Colonic mucosa (tissue), 4 donors: ENCODE measurements at regions not wholly inside any gene's neighbourhood (a gene's known extent, or its start where the extent isn't known, plus 50 kb on each side); places are given as distances from the start of the nearest gene placed in this dataset.

Experiments
- DNase-seq: peaks from one replicate; pipeline ENCODE4 v3.0.0-alpha.2; 2020
- H3K27ac ChIP-seq: fragments of 200-600 bp; one replicate; pipeline ENCODE4 v1.8.0; 2021
- H3K27me3 ChIP-seq: fragments of 200-600 bp; one replicate; pipeline ENCODE4 v1.8.0; 2021
- H3K36me3 ChIP-seq: fragments of 200-600 bp; one replicate; pipeline ENCODE4 v1.8.0; 2021
- H3K4me1 ChIP-seq: fragments of 200-600 bp; one replicate; pipeline ENCODE4 v1.8.0; 2021; ENCODE audit warnings: mild to moderate bottlenecking
- H3K4me3 ChIP-seq: fragments of 200-600 bp; one replicate; pipeline ENCODE4 v1.8.0; 2021
- H3K9ac ChIP-seq, 2 donors: one replicate each; pipeline ENCODE4 v1.7.0; 2013; ENCODE audit warnings: control low read depth in 2 of 2, low read depth in 2 of 2, low read length in 2 of 2
- H3K9me3 ChIP-seq: fragments of 200-600 bp; one replicate; pipeline ENCODE4 v1.8.0; 2021
- CTCF ChIP-seq: fragments of 200-600 bp; IDR thresholded peaks from one replicate; pipeline ENCODE4 v1.8.0; 2022; ENCODE audit warnings: antibody characterized with exemption, mild to moderate bottlenecking
- intact Hi-C: fragments of 100-400 bp; cut with DNase I; formaldehyde crosslinking; loops from one replicate; pipeline ENCODE4 v1.14.1; 2022
- donor health status: healthy.
- donor health status: DM: no; HTN: no; CAD: no.
- donor health status: DM: no; HTN: no; CAD: no.

- no peak for TF ChIP-seq CTCF
- Histone ChIP-seq H3K4me3 (no peak overlapping the region), H3K9me3 (no peaks in the 10 kb centered on the region), H3K36me3 (no peaks in the 10 kb centered on the region), H3K27me3 (no peaks in the 10 kb centered on the region), H3K4me1 (no peaks in the 10 kb centered on the region), H3K9ac (no peak overlapping the region), H3K27ac (no peak overlapping the region)
- no peak for DNase-seq
- intact Hi-C loops = no loop called here
Observed at GRCh38 chr7:25653384-25653783, 425.1 kb upstream of the NPVF start.

- intact Hi-C loops = no loop called here
- Histone ChIP-seq H3K9me3 (no peaks in the 10 kb centered on the region), H3K27me3 (no peaks in the 10 kb centered on the region), H3K4me1 (no peaks in the 10 kb centered on the region), H3K27ac (no peak overlapping the region), H3K9ac (no peak overlapping the region), H3K4me3 (no peak overlapping the region), H3K36me3 (no peaks in the 10 kb centered on the region)
- no peak for TF ChIP-seq CTCF
- DNase-seq = no peak
Observed at GRCh38 chr7:25656071-25656470, 427.8 kb upstream of the NPVF start.

- H3K27me3 ChIP-seq = no peaks in the 10 kb centered on the region
- no peak for DNase-seq
- no peak overlapping the region for H3K4me3 ChIP-seq
- no peaks in the 10 kb centered on the region for H3K36me3 ChIP-seq
- no peak overlapping the region for H3K9ac ChIP-seq
- no peak overlapping the region for H3K27ac ChIP-seq
- H3K4me1 ChIP-seq = no peaks in the 10 kb centered on the region
- no peaks in the 10 kb centered on the region for H3K9me3 ChIP-seq
- intact Hi-C loops = no loop called here
- TF ChIP-seq CTCF = no peak
Observed at GRCh38 chr7:25656581-25657026, 428.3 kb upstream of the NPVF start.

- no peaks in the 10 kb centered on the region for H3K27me3 ChIP-seq
- no peak overlapping the region for H3K4me3 ChIP-seq
- no peak for TF ChIP-seq CTCF
- intact Hi-C loops = no loop called here
- H3K27ac ChIP-seq = no peak overlapping the region
- H3K9me3 ChIP-seq = no peaks in the 10 kb centered on the region
- no peak overlapping the region for H3K9ac ChIP-seq
- DNase-seq = no peak
- H3K36me3 ChIP-seq = no peaks in the 10 kb centered on the region
- H3K4me1 ChIP-seq = no peaks in the 10 kb centered on the region
Observed at GRCh38 chr7:25658375-25658774, 430.1 kb upstream of the NPVF start.

- Histone ChIP-seq H3K9me3 (no peaks in the 10 kb centered on the region), H3K27ac (no peak overlapping the region), H3K36me3 (no peaks in the 10 kb centered on the region), H3K4me1 (no peaks in the 10 kb centered on the region), H3K9ac (no peak overlapping the region), H3K4me3 (no peak overlapping the region), H3K27me3 (no peaks in the 10 kb centered on the region)
- no peak for DNase-seq
- TF ChIP-seq CTCF = no peak
- intact Hi-C loops = no loop called here
Observed at GRCh38 chr7:25659841-25660240, 431.6 kb upstream of the NPVF start.
